H1 (cell line): ENCODE measurements at regions not wholly inside any gene's neighbourhood (a gene's known extent, or its start where the extent isn't known, plus 50 kb on each side); places are given as distances from the start of the nearest gene placed in this dataset.

ENCODE experiments used
- CTBP2 ChIP-seq: IDR thresholded peaks from 2 replicates; pipeline ENCODE4 v1.7.0; 2011; ENCODE audit warnings: borderline replicate concordance, mild to moderate bottlenecking, moderate library complexity, mixed read lengths, low read length; ENCODE audit not compliant: insufficient read depth, insufficient read length

- no peak for TF ChIP-seq CTBP2
Measured at GRCh38 chr9:116058421-116058820, 95.2 kb upstream of the PAPPA start (continued).
